IMR-90 (cell line): ENCODE measurements at regions not wholly inside any gene's neighbourhood (a gene's known extent, or its start where the extent isn't known, plus 50 kb on each side); places are given as distances from the start of the nearest gene placed in this dataset.

Experiments
- ATAC-seq: fragments of 200-7000 bp; cut with Tn5 transposase; 2 replicates; pipeline ENCODE4 v1.9.1; 2020; ENCODE audit warnings: low read depth, mild to moderate bottlenecking, moderate library complexity
- BruUV-seq: library from RNA; stranded (reverse); fragments of 400-500 nt; replicated peaks from 2 replicates; lab custom pipeline; 2021; lab: Mats Ljungman, UMichigan
- CTCF ChIA-PET: fragments of 300-600 bp; formaldehyde crosslinking; extraction: SDS; loops from one replicate; lab custom pipeline; 2021; ENCODE audit warnings: antibody characterized with exemption; lab: Yijun Ruan, JAX
- POLR2A ChIA-PET: fragments of 300-600 bp; sonication (Branson Sonifier 250); formaldehyde crosslinking; loops from one replicate; lab custom pipeline; 2022; ENCODE audit warnings: antibody characterized with exemption; ENCODE audit not compliant: unreplicated experiment; lab: Charles Lee
- DNase-seq: peaks from one replicate; pipeline ENCODE4 v3.0.0; 2013
- H2AFZ ChIP-seq: replicated peaks from 2 replicates; pipeline ENCODE3; 2013; ENCODE audit warnings: low read length, mild to moderate bottlenecking; ENCODE audit not compliant: poor library complexity
- H2AK5ac ChIP-seq: 2 replicates; pipeline ENCODE4 v1.6.1; 2013; ENCODE audit warnings: low read depth, low read length, inconsistent platforms
- H2AK9ac ChIP-seq: replicated peaks from 2 replicates; pipeline ENCODE3; 2013; ENCODE audit warnings: mild to moderate bottlenecking, low read depth, low read length, moderate library complexity; ENCODE audit not compliant: poor library complexity
- H2BK120ac ChIP-seq: 2 replicates; pipeline ENCODE4 v1.6.1; 2013; ENCODE audit warnings: low read depth, low read length, inconsistent platforms
- H2BK15ac ChIP-seq: 3 replicates; pipeline ENCODE4 v1.6.1; 2013; ENCODE audit warnings: low read depth, low read length, inconsistent platforms
- H2BK20ac ChIP-seq: 2 replicates; pipeline ENCODE4 v1.6.1; 2013; ENCODE audit warnings: low read depth, mild to moderate bottlenecking, inconsistent platforms, low read length, moderate library complexity
- H2BK5ac ChIP-seq: 2 replicates; pipeline ENCODE4 v1.6.1; 2013; ENCODE audit warnings: mild to moderate bottlenecking, low read depth, low read length, inconsistent platforms; ENCODE audit not compliant: poor library complexity, severe bottlenecking
- H3K14ac ChIP-seq: replicated peaks from 2 replicates; pipeline ENCODE4 v1.6.1; 2013; ENCODE audit warnings: low read depth, low read length, inconsistent platforms
- H3K18ac ChIP-seq: 2 replicates; pipeline ENCODE4 v1.6.1; 2013; ENCODE audit warnings: low read depth, low read length, control low read depth
- H3K23ac ChIP-seq: 2 replicates; pipeline ENCODE4 v1.6.1; 2013; ENCODE audit warnings: low read depth, low read length, inconsistent platforms
- H3K27ac ChIP-seq: 2 replicates; pipeline ENCODE4 v1.5.1; 2013; ENCODE audit warnings: mild to moderate bottlenecking, control low read depth, low read length; ENCODE audit not compliant: insufficient read depth
- H3K27me3 ChIP-seq: 2 replicates; pipeline ENCODE4 v1.6.1; 2013; ENCODE audit warnings: low read length; ENCODE audit not compliant: control insufficient read depth, insufficient read depth
- H3K36me3 ChIP-seq: 2 replicates; pipeline ENCODE4 v1.6.1; 2013; ENCODE audit warnings: low read length, mixed read lengths; ENCODE audit not compliant: control insufficient read depth, insufficient read depth
- H3K4ac ChIP-seq: 2 replicates; pipeline ENCODE4 v1.6.1; 2013; ENCODE audit warnings: low read depth, low read length, inconsistent platforms
- H3K4me1 ChIP-seq: 2 replicates; pipeline ENCODE4 v1.6.1; 2013; ENCODE audit warnings: low read length, mixed read lengths; ENCODE audit not compliant: control insufficient read depth, insufficient read depth
- H3K4me2 ChIP-seq: 2 replicates; pipeline ENCODE4 v1.6.1; 2013; ENCODE audit warnings: low read depth, mild to moderate bottlenecking, control low read depth, low read length, moderate library complexity
- H3K4me3 ChIP-seq: 2 replicates; pipeline ENCODE4 v1.5.1; 2013; ENCODE audit warnings: low read depth, mild to moderate bottlenecking, control low read depth, low read length, moderate library complexity; ENCODE audit not compliant: insufficient read depth
- H3K56ac ChIP-seq: 2 replicates; pipeline ENCODE4 v1.6.1; 2013; ENCODE audit warnings: low read length, inconsistent platforms; ENCODE audit not compliant: insufficient read depth; ENCODE audit errors: extremely low read depth
- H3K79me1 ChIP-seq, 2 experiments: 2 replicates each; pipeline ENCODE4 v1.6.1; 2013; ENCODE audit warnings: low read length in 2 of 2, inconsistent platforms in 1 of 2, low read depth in 1 of 2
- H3K9ac ChIP-seq: 2 replicates; pipeline ENCODE4 v1.6.1; 2013; ENCODE audit warnings: low read depth, low read length, control low read depth
- H3K9me1 ChIP-seq: 2 replicates; pipeline ENCODE4 v1.6.1; 2013; ENCODE audit warnings: low read length, inconsistent platforms; ENCODE audit not compliant: insufficient read depth
- H3K9me3 ChIP-seq: 2 replicates; pipeline ENCODE4 v1.6.1; 2013; ENCODE audit warnings: low read length; ENCODE audit not compliant: control insufficient read depth, insufficient read depth
- H4K20me1 ChIP-seq: 2 replicates; pipeline ENCODE4 v1.6.1; 2013; ENCODE audit warnings: low read length, inconsistent platforms; ENCODE audit not compliant: insufficient read depth
- H4K5ac ChIP-seq: 2 replicates; pipeline ENCODE4 v1.6.1; 2013; ENCODE audit warnings: mild to moderate bottlenecking, low read depth, low read length, control low read depth
- H4K8ac ChIP-seq, 2 experiments: 2 replicates each; pipeline ENCODE4 v1.6.1; 2013; ENCODE audit warnings: low read depth in 2 of 2, low read length in 2 of 2, control low read depth in 1 of 2, inconsistent platforms in 1 of 2
- H4K91ac ChIP-seq: 2 replicates; pipeline ENCODE4 v1.6.1; 2013; ENCODE audit warnings: low read depth, low read length, inconsistent platforms; ENCODE audit not compliant: insufficient read depth
- BHLHE40 ChIP-seq: fragments of 150-350 bp; IDR thresholded peaks from 2 replicates; pipeline ENCODE4 v1.6.1; 2016; ENCODE audit warnings: mild to moderate bottlenecking, low read depth, low read length
- CEBPB ChIP-seq: IDR thresholded peaks from 2 replicates; pipeline ENCODE4 v1.6.1; 2012; ENCODE audit warnings: low read depth, low read length, improper control_type of control experiment
- CHD1 ChIP-seq: IDR thresholded peaks from 2 replicates; pipeline ENCODE4 v1.6.1; 2012; ENCODE audit warnings: low read depth, low read length, improper control_type of control experiment
- FOS ChIP-seq: fragments of 150-350 bp; IDR thresholded peaks from 2 replicates; pipeline ENCODE4 v1.6.1; 2016; ENCODE audit warnings: low read depth, low read length
- MAFK ChIP-seq: IDR thresholded peaks from 2 replicates; pipeline ENCODE4 v1.6.1; 2012; ENCODE audit warnings: low read depth, low read length, improper control_type of control experiment
- MAZ ChIP-seq: IDR thresholded peaks from 2 replicates; pipeline ENCODE4 v1.6.1; 2012; ENCODE audit warnings: low read depth, mild to moderate bottlenecking, low read length, improper control_type of control experiment, moderate library complexity, borderline replicate concordance
- MXI1 ChIP-seq: IDR thresholded peaks from 2 replicates; pipeline ENCODE4 v1.6.1; 2012; ENCODE audit warnings: low read depth, mild to moderate bottlenecking, low read length, moderate library complexity, borderline replicate concordance
- NFE2L2 ChIP-seq: fragments of 150-350 bp; IDR thresholded peaks from 2 replicates; pipeline ENCODE4 v1.6.1; 2016; ENCODE audit warnings: low read depth, mild to moderate bottlenecking, low read length
- POLR2A ChIP-seq: IDR thresholded peaks from 2 replicates; pipeline ENCODE4 v1.6.1; 2012; ENCODE audit warnings: mild to moderate bottlenecking, low read depth, low read length
- RAD21 ChIP-seq: IDR thresholded peaks from 2 replicates; pipeline ENCODE4 v1.6.1; 2012; ENCODE audit warnings: low read length, improper control_type of control experiment
- RCOR1 ChIP-seq: IDR thresholded peaks from 2 replicates; pipeline ENCODE4 v1.6.1; 2012; ENCODE audit warnings: mild to moderate bottlenecking, low read length, improper control_type of control experiment; ENCODE audit not compliant: insufficient replicate concordance
- RFX5 ChIP-seq: IDR thresholded peaks from 2 replicates; pipeline ENCODE4 v1.8.0; 2012; ENCODE audit warnings: low read depth, mild to moderate bottlenecking, low read length, moderate library complexity
- SMC3 ChIP-seq: fragments of 150-350 bp; IDR thresholded peaks from 2 replicates; pipeline ENCODE4 v1.6.1; 2016; ENCODE audit warnings: low read depth, mild to moderate bottlenecking, antibody characterized with exemption, low read length, moderate library complexity
- WGBS, 2 experiments: methylation state at CpG; one replicate each; pipeline versions ENCODE4 v1.1.5 to v1.1.7; 2013; ENCODE audit warnings: missing lambda C conversion rate in 2 of 2; ENCODE audit not compliant: insufficient read length in 1 of 2; ENCODE audit errors: extremely low coverage in 2 of 2; 5-methylcytosine and 5-hydroxymethylcytosine counted together
- dilution Hi-C: fragments of 300-500 bp; cut with HindIII; formaldehyde crosslinking; loops from one replicate; pipeline ENCODE4 v1.14.3; 2018; ENCODE audit warnings: low sequenced_read_pairs; ENCODE audit not compliant: unreplicated experiment
- in situ Hi-C: fragments of 300-500 bp; cut with MboI; formaldehyde crosslinking; loops from 3 replicates; pipeline ENCODE4 v1.14.3; 2019; ENCODE audit warnings: low sequenced_read_pairs, inconsistent platforms, mixed read lengths
- intact Hi-C: fragments of 100-400 bp; cut with micrococcal nuclease; formaldehyde crosslinking; loops from 2 replicates; pipeline ENCODE4 v1.10.0; 2022
- TF ChIP-seq, protein P1 (sequence below): conservative IDR thresholded peaks from 2 replicates; pipeline ENCODE4 v1.5.1; 2012; ENCODE audit warnings: mild to moderate bottlenecking, low read depth, low read length, improper control_type of control experiment
- TF ChIP-seq, protein P2 (sequence below): fragments of 150-350 bp; IDR thresholded peaks from 2 replicates; pipeline ENCODE4 v1.6.1; 2017; ENCODE audit warnings: mild to moderate bottlenecking, antibody characterized with exemption, low read length, low read depth
- TF ChIP-seq, protein P3 (sequence below): fragments of 150-350 bp; IDR thresholded peaks from 2 replicates; pipeline ENCODE4 v1.6.1; 2016; ENCODE audit warnings: low read depth, mild to moderate bottlenecking, low read length, moderate library complexity, borderline replicate concordance

DNA sequence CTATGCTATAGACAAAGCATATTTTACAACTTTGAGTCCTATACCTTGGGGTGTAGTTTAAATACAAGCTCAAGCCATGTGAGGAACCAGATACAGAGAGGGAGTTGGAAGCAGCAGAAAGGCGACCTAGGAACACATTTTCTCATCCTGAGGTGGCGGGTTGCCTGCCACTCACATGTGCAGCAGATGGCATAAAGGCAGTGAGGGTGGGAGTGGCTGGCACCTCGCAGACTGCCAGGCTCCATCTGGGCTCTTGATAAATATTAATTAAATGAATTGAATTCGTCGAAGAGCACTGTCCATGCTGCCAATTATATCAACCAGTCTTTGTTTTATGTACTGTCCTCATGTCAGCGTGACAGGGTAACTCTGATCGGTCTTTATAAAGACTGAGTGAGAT, 79.0 kb upstream of the SEMA3C start:
- Histone ChIP-seq H3K9ac (no peak overlapping the region), H3K9me3 (no peaks in the 10 kb centered on the region), H3K27ac (no peak overlapping the region), H3K23ac (no peak overlapping the region), H4K20me1 (no peaks in the 10 kb centered on the region), H3K18ac (no peak overlapping the region), H3K4me1 (no peaks in the 10 kb centered on the region), H2AK5ac (no peak overlapping the region), H2AK9ac (no peak overlapping the region), H2AFZ (no peak overlapping the region), H4K8ac (no peak overlapping the region), H2BK5ac (no peak overlapping the region), H4K5ac (no peak overlapping the region), H3K56ac (no peak overlapping the region), H2BK20ac (no peak overlapping the region), H3K79me1 (no peaks in the 10 kb centered on the region), H2BK15ac (no peak overlapping the region), H3K27me3 (no peaks in the 10 kb centered on the region), H2BK120ac (no peak overlapping the region), H3K4ac (no peak overlapping the region), H3K9me1 (no peaks in the 10 kb centered on the region), H3K4me3 (no peak overlapping the region), H3K36me3 (no peaks in the 10 kb centered on the region), H3K4me2 (no peak overlapping the region), H4K91ac (no peak overlapping the region), H3K14ac (no peak overlapping the region)
- BruUV-seq, result no TSS peak
- no CpG with 5 or more reads among the region's 7 CpGs for WGBS, 2 experiments
- CTCF ChIA-PET, result no interaction called here
- POLR2A ChIA-PET, result no interaction called here
- ATAC-seq (no peak), DNase-seq (no peak)
- in situ Hi-C loops (no loop called here), dilution Hi-C loops (no loop called here), intact Hi-C loops (no loop called here)
- TF ChIP-seq, protein P1, sequence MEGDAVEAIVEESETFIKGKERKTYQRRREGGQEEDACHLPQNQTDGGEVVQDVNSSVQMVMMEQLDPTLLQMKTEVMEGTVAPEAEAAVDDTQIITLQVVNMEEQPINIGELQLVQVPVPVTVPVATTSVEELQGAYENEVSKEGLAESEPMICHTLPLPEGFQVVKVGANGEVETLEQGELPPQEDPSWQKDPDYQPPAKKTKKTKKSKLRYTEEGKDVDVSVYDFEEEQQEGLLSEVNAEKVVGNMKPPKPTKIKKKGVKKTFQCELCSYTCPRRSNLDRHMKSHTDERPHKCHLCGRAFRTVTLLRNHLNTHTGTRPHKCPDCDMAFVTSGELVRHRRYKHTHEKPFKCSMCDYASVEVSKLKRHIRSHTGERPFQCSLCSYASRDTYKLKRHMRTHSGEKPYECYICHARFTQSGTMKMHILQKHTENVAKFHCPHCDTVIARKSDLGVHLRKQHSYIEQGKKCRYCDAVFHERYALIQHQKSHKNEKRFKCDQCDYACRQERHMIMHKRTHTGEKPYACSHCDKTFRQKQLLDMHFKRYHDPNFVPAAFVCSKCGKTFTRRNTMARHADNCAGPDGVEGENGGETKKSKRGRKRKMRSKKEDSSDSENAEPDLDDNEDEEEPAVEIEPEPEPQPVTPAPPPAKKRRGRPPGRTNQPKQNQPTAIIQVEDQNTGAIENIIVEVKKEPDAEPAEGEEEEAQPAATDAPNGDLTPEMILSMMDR, result no peak
- TF ChIP-seq MAFK, result no peak
- no peak for TF ChIP-seq MXI1
- TF ChIP-seq RAD21, result no peak
- no peak for TF ChIP-seq SMC3
- TF ChIP-seq, protein P2, sequence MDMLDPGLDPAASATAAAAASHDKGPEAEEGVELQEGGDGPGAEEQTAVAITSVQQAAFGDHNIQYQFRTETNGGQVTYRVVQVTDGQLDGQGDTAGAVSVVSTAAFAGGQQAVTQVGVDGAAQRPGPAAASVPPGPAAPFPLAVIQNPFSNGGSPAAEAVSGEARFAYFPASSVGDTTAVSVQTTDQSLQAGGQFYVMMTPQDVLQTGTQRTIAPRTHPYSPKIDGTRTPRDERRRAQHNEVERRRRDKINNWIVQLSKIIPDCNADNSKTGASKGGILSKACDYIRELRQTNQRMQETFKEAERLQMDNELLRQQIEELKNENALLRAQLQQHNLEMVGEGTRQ, result no peak
- TF ChIP-seq POLR2A, result no peak
- no peak for TF ChIP-seq BHLHE40
- TF ChIP-seq NFE2L2, result no peak
- TF ChIP-seq RFX5, result no peak
- TF ChIP-seq, protein P3, sequence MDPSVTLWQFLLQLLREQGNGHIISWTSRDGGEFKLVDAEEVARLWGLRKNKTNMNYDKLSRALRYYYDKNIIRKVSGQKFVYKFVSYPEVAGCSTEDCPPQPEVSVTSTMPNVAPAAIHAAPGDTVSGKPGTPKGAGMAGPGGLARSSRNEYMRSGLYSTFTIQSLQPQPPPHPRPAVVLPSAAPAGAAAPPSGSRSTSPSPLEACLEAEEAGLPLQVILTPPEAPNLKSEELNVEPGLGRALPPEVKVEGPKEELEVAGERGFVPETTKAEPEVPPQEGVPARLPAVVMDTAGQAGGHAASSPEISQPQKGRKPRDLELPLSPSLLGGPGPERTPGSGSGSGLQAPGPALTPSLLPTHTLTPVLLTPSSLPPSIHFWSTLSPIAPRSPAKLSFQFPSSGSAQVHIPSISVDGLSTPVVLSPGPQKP, result no peak
- TF ChIP-seq FOS, result no peak
- TF ChIP-seq MAZ, result no peak
- no peak for TF ChIP-seq CEBPB
- no peak for TF ChIP-seq RCOR1
- no peak for TF ChIP-seq CHD1
